Hepatocyte (in vitro differentiated cells): ENCODE measurements at regions not wholly inside any gene's neighbourhood (a gene's known extent, or its start where the extent isn't known, plus 50 kb on each side); places are given as distances from the start of the nearest gene placed in this dataset.
"Not testable (repeated sequence)": the region's sequence is repeated elsewhere in the genome, so short reads cannot be mapped to it uniquely, and the experiment has no call there.

ENCODE experiments used
- EZH2 ChIP-seq: fragments of 200-600 bp; sonication (generic); IDR thresholded peaks from 2 replicates; pipeline ENCODE4 v1.6.1; 2016; ENCODE audit warnings: antibody characterized with exemption, mild to moderate bottlenecking, borderline replicate concordance
- EZH2phosphoT487 ChIP-seq: fragments of 200-600 bp; sonication (generic); IDR thresholded peaks from one replicate; pipeline ENCODE4 v1.6.1; 2018; ENCODE audit warnings: antibody characterized with exemption, mild to moderate bottlenecking, low read depth, moderate library complexity; ENCODE audit not compliant: unreplicated experiment, severe bottlenecking
- TF ChIP-seq, protein P1 (sequence below): fragments of 200-600 bp; sonication (generic); IDR thresholded peaks from 2 replicates; pipeline ENCODE4 v1.5.1; 2016; ENCODE audit warnings: antibody characterized with exemption, mild to moderate bottlenecking; ENCODE audit not compliant: poor library complexity

DNA sequence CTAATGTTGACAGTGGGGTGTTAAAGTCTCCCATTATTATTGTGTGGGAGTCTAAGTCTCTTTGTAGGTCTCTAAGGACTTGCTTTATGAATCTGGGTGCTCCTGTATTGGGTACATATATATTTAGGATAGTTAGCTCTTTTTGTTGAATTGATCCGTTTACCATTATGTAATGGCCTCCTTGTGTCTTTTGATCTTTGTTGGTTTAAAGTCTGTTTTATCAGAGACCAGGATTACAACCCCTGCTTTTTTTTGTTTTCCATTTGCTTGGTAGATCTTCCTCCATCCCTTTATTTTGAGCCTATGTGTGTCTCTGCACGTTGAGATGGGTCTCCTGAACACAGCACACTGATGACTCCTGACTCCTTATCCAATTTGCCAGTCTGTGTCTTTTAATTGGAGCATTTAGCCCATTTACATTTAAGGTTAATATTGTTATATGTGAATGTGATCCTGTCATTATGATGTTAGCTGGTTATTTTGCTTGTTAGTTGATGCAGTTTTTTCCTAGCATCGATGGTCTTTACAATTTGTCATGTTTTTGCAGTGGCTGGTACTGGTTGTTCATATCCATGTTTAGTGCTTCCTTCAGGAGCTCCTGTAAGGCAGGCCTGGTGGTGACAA lies 188.9 kb downstream of the TTC6 start:
- TF ChIP-seq, protein P1, sequence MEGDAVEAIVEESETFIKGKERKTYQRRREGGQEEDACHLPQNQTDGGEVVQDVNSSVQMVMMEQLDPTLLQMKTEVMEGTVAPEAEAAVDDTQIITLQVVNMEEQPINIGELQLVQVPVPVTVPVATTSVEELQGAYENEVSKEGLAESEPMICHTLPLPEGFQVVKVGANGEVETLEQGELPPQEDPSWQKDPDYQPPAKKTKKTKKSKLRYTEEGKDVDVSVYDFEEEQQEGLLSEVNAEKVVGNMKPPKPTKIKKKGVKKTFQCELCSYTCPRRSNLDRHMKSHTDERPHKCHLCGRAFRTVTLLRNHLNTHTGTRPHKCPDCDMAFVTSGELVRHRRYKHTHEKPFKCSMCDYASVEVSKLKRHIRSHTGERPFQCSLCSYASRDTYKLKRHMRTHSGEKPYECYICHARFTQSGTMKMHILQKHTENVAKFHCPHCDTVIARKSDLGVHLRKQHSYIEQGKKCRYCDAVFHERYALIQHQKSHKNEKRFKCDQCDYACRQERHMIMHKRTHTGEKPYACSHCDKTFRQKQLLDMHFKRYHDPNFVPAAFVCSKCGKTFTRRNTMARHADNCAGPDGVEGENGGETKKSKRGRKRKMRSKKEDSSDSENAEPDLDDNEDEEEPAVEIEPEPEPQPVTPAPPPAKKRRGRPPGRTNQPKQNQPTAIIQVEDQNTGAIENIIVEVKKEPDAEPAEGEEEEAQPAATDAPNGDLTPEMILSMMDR, result not testable (repeated sequence)
- not testable (repeated sequence) for TF ChIP-seq EZH2, EZH2phosphoT487
